Hepatocyte (in vitro differentiated cells): ENCODE measurements at regions not wholly inside any gene's neighbourhood (a gene's known extent, or its start where the extent isn't known, plus 50 kb on each side); places are given as distances from the start of the nearest gene placed in this dataset.

ENCODE experiments used
- CTCF ChIP-seq: fragments of 200-600 bp; sonication (generic); IDR thresholded peaks from 2 replicates; pipeline ENCODE4 v1.5.1; 2016; ENCODE audit warnings: antibody characterized with exemption, mild to moderate bottlenecking; ENCODE audit not compliant: poor library complexity
- EZH2 ChIP-seq: fragments of 200-600 bp; sonication (generic); IDR thresholded peaks from 2 replicates; pipeline ENCODE4 v1.6.1; 2016; ENCODE audit warnings: antibody characterized with exemption, mild to moderate bottlenecking, borderline replicate concordance

- TF ChIP-seq CTCF: no peak
- no peak for TF ChIP-seq EZH2
Measured at GRCh38 chr6:137759624-137760023, 107.4 kb upstream of the TNFAIP3 start.
